ENCODE measurements at regions not wholly inside any gene's neighbourhood (a gene's known extent, or its start where the extent isn't known, plus 50 kb on each side); places are given as distances from the start of the nearest gene placed in this dataset.

GRCh38 chr4:24321616-24322015 is 262.7 kb downstream of the DHX15 start:
- no peak overlapping the region for H3K4me3 ChIP-seq (ENCODE audit: low read length)
- DNase-seq (ENCODE audit: low read depth, low spot score) = no peak

DNA sequence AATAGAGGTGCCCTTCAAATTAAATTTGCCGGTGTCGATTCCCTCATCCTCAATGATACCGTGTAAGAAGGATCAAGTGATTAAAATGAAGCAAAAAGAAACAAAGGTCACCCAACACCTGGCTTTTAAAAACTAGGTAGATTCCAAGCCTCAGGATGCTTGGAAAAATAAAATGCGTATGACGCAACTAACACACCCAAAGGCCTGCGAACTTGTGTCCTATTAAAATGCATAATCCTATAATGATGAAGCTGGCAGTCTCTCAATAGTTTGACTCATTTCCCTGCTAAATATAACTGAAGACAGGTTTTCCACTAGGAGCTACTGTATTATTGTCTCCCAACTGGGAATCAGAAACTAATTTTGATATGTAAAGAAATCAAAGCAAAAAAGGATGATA is 263.2 kb downstream of the DHX15 start:
- no peak for DNase-seq (ENCODE audit: low read depth, low spot score)

GRCh38 chr4:24319387-24319786 is 265.0 kb downstream of the DHX15 start:
- DNase-seq (ENCODE audit: low read depth, low spot score) = no peak
- H3K4me3 ChIP-seq (ENCODE audit: low read length) = no peak overlapping the region

More for the DNA sequence above, 263.2 kb downstream of the DHX15 start:
- no peak overlapping the region for H3K4me3 ChIP-seq (ENCODE audit: low read length)

- no peak overlapping the region for H3K4me3 ChIP-seq (ENCODE audit: low read length)
- DNase-seq (ENCODE audit: low read depth, low spot score) = no peak
Observed at GRCh38 chr4:24315056-24315455, 269.3 kb downstream of the DHX15 start.

DNA sequence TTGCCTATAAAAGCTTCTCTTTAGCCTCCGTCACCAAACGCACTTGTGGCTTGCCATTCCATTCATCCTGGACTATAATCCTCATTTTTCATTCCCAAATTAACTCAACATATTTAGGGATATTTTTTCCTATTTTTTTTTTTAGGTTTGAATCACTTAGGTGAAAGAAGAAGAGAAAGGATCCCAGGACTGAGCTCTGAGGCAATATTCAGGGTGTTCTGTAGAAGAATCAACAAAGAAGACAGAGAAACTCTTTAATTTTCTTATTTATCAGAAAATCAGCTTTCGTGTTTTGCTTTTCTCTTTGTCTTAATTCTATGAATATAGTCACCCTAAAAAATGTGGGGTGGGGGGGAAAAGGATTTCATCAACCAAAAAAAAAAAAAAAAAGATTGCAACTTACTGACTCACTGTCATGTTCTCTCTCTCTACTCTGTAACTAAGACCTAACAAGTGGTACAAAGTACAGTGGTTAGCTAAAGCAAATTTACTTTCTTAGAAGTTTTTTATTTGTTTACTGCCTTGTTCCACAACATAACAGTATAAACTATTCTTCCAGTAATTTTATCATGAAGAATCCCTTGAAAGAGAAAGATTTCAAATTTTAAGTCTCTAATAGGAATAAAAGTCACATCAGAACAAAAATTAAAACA is 272.0 kb downstream of the DHX15 start:
- H3K4me3 ChIP-seq (ENCODE audit: low read length) = no peak overlapping the region
- no peak for DNase-seq (ENCODE audit: low read depth, low spot score)

DNA sequence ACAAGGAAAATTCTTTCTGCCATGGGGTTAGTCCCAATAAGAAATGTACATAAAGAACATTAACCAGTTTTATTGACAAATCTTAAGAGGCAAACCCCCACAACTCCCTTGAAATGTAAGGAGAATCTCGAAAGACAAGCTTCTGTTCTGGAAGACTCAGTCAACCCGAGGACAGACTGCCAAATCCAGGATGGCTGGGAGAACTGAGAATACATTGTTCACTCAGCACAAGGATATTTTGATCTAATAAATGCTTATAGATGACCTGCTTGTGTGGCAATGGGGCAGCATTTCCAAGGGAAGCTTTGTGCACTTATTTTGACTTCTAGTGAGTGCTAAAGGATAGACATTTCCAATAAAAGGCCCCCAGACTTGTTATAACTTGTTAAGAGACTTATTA is 280.4 kb downstream of the DHX15 start:
- DNase-seq (ENCODE audit: low read depth, low spot score) = no peak
- no peak overlapping the region for H3K4me3 ChIP-seq (ENCODE audit: low read length)

GRCh38 chr4:24298911-24299310 is 285.4 kb downstream of the DHX15 start:
- no peak for DNase-seq (ENCODE audit: low read depth, low spot score)
- H3K4me3 ChIP-seq (ENCODE audit: low read length) = no peak overlapping the region

GRCh38 chr4:24287096-24287495 is 297.3 kb downstream of the DHX15 start:
- DNase-seq (ENCODE audit: low read depth, low spot score) = no peak
- no peak overlapping the region for H3K4me3 ChIP-seq (ENCODE audit: low read length)

- H3K4me3 ChIP-seq (ENCODE audit: low read length) = no peak overlapping the region
- no peak for DNase-seq (ENCODE audit: low read depth, low spot score)
Observed at GRCh38 chr4:24285759-24286158, 298.6 kb downstream of the DHX15 start.

DNA sequence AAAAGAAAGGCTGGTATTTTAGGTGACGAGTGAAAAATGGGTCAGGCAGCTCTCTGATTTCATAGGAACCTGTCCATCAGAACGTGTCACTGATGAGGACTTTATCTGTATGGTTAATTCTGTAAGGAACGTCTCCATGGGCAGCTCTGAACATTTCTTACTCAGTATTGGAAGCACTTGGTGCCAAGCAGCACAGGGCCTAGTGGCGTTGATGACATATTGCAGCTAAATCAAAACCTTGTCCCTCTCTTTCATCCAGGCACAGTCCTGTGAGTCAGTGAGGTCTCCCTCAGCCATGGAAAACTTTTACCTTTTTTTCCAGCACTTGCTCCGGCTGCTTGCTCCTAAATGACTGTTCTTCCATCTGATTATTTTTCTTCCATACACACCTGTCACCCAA is 301.9 kb downstream of the DHX15 start:
- DNase-seq (ENCODE audit: low read depth, low spot score) = no peak

GRCh38 chr4:24279911-24280375 is 304.4 kb downstream of the DHX15 start:
- DNase-seq (ENCODE audit: low read depth, low spot score) = no peak
- H3K4me3 ChIP-seq (ENCODE audit: low read length) = no peak overlapping the region

More for the DNA sequence above, 301.9 kb downstream of the DHX15 start:
- H3K4me3 ChIP-seq (ENCODE audit: low read length) = no peak overlapping the region

DNA sequence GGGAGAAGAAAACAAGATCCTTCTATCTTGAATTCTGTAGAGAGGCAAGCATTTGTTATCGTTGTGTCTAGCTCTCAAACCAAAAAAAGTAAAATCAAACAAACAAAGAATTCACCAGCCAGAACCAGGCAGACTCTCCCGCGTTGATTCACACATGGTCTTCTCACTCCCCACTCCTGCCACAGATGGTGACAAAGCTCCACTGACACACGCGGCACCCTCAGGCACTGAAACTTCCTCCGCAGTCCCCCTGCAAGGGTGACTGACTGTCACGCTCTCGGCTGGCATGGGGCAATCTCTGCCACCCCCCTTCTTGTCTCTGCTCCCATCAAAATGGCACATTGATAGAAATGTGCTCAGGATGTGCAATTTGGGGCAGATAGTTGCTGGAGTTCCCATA is 304.9 kb downstream of the DHX15 start:
- no peak for DNase-seq (ENCODE audit: low read depth, low spot score)
- no peak overlapping the region for H3K4me3 ChIP-seq (ENCODE audit: low read length)

DNA sequence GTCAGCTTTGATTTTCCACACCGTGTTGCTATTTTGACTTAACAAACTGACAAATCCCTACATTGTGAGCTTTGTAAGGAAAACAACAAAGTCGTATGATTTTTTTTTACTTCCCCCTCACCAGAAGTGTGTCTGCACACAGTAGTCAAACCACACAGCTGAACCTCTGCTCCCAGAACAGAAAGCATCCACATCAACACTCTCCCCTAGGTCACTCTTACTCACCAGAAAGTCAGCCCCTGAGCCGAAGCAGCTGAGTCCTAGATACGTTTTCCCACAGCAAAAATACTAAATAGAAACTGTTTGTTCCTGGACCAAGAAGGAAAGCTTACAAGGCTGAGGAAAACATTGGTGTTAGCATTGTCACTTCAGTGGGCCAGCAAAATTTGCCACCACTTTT is 305.7 kb downstream of the DHX15 start:
- no peak for DNase-seq (ENCODE audit: low read depth, low spot score)
- no peak overlapping the region for H3K4me3 ChIP-seq (ENCODE audit: low read length)

DNA sequence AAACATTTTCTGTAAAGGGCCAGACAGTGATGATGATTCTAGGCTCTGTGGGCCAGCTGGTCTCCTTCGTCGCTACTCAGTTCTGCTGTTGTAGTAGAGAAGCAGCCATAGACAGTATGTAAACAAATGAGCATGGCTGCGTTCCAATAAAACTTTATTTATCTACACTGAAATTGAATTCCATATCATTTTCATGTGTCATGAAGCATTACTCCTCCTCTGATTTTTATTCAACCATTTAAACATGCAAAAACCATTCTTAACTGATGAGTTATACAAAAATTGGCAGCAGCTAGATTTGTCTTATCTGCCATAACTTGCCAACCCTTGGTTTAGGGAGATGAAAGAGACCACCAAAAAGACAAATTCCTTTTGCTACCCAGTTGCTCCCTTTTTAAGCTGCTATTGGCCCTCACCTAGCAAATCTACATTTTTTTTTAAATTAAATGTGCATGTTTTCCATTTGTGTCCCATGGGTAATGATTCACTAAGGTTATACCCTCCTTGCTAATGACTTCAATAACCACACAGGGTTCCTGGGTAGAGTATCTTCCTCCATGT is 309.9 kb downstream of the DHX15 start:
- H3K4me3 ChIP-seq (ENCODE audit: low read length) = no peak overlapping the region
- DNase-seq (ENCODE audit: low read depth, low spot score) = no peak

DNA sequence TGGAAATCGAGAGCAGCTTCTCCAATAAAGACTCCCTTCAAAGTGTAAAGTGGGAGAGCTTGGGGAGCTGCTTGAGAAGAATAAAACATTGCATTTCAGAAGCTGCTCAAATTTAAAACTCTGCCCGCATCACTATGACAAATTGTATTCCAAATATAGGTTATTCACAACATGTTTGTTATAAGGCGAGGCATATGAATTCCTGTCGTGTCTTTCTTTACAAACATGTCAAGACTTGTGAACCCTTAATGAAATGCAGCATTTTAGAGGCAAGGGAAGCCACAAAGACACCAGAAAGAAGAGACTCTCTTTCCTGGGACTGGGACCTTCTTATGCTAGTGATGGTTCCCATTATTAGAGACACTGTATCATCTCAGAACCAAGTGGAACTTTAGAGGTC is 311.2 kb downstream of the DHX15 start:
- H3K4me3 ChIP-seq (ENCODE audit: low read length) = no peak overlapping the region
- DNase-seq (ENCODE audit: low read depth, low spot score) = no peak

- no peak overlapping the region for H3K4me3 ChIP-seq (ENCODE audit: low read length)
- no peak for DNase-seq (ENCODE audit: low read depth, low spot score)
Observed at GRCh38 chr4:24266951-24267722, 317.2 kb downstream of the DHX15 start.

DNA sequence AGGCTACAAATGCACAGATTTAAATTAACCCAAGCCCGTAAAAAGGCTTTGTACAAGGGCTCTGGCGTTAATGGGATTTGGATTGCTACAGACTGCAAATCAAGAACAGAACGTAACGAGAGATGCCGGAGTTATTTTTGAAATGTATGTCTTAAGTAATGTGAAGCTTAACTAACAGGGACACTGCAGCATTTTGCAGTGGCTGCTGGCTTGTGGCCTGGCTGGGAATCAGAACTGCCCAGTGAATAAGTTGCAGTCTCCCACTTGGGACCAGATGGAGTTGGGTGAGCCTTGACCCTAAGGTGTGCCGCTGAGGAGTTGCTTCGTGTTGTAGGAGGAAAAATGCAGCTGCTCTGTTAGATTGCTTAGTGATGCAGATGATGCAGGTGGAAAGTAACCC is 318.4 kb downstream of the DHX15 start:
- no peak for DNase-seq (ENCODE audit: low read depth, low spot score)
- no peak overlapping the region for H3K4me3 ChIP-seq (ENCODE audit: low read length)

DNA sequence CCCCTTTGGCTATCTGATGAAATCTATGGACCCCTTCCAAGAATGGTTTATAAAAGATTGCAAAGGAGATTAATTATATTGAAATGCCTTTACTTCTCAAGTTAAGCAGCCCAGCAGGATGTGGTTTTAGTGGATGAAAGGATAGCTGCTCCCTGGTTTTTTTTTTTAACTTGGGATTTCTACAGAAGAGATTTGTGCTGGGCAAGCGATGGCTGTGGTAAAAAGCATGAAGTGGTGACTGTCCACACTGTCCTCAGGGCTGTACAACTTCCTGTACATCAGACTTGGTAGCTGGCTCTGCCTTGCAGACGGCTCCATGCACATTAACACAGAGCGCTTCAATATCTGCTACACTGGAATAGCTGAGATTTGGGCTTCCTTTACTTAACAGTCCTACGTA is 321.7 kb downstream of the DHX15 start:
- H3K4me3 ChIP-seq (ENCODE audit: low read length) = no peak overlapping the region
- no peak for DNase-seq (ENCODE audit: low read depth, low spot score)

GRCh38 chr4:24262084-24262483 is 322.3 kb downstream of the DHX15 start:
- no peak overlapping the region for H3K4me3 ChIP-seq (ENCODE audit: low read length)
- no peak for DNase-seq (ENCODE audit: low read depth, low spot score)

GRCh38 chr4:24260923-24261564 is 323.3 kb downstream of the DHX15 start:
- H3K4me3 ChIP-seq (ENCODE audit: low read length) = no peak overlapping the region
- no peak for DNase-seq (ENCODE audit: low read depth, low spot score)
